ENCODE measurements at regions not wholly inside any gene's neighbourhood (a gene's known extent, or its start where the extent isn't known, plus 50 kb on each side); places are given as distances from the start of the nearest gene placed in this dataset.

DNA sequence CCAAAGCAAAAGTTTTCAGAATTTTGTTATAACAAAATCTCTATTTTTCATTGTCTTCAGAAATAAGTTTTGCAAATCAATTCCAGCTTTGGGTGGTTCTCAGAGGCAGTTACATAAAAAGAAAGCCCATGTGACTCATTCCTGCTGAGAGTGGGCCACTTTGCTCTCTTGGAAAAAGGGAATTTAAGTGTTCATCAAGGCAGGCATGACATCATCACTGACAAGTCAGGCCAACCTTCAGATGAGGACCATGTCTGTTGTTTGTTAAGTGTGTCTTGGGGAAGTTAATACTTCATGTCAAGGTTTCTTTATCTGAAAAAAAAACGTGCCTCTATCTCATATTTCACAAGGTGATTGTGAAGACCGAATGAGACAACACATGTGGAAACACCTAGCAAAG is 519.8 kb upstream of the TMPO start:
- H3K9me3 ChIP-seq (ENCODE audit: control insufficient read depth, low read length, poor library complexity, severe bottlenecking) = no peaks in the 10 kb centered on the region
- H3K27me3 Mint-ChIP-seq = peaks cover 3% of the 10 kb centered on the region
- DNase-seq (no peak), ATAC-seq (no peak)
- H3K4me3 Mint-ChIP-seq = no peak overlapping the region
- no peaks in the 10 kb centered on the region for H3K4me1 Mint-ChIP-seq
- no peak overlapping the region for H3K27ac Mint-ChIP-seq
- H3K36me3 Mint-ChIP-seq (ENCODE audit: low read depth) = no peaks in the 10 kb centered on the region

DNA sequence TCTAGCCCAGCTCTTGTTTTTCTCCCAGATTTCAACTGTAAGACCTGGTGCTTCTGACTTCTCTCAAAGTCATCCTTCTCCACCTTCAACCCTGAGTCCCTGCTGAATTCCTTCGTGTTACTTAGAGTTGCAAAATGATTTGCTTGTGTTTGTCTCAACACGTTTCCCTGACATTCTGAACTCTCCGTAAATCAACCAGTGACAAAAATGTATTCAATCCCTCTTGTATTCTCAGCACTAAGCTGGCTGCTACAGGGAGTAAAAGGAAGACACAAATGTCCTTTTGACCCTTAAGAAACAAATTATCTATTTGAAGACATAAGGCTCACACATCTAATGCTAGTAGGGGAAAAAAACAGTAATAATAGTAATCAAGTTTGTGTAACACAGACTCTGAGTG is 514.0 kb upstream of the TMPO start:
- H3K4me3 Mint-ChIP-seq = no peak overlapping the region
- no peak overlapping the region for H3K27ac Mint-ChIP-seq
- peaks cover 3% of the 10 kb centered on the region for H3K4me1 Mint-ChIP-seq
- no peaks in the 10 kb centered on the region for H3K9me3 ChIP-seq (ENCODE audit: control insufficient read depth, low read length, poor library complexity, severe bottlenecking)
- H3K36me3 Mint-ChIP-seq (ENCODE audit: low read depth) = no peaks in the 10 kb centered on the region
- ATAC-seq = no peak
- H3K27me3 Mint-ChIP-seq = peaks cover 35% of the 10 kb centered on the region
- no peak for DNase-seq

DNA sequence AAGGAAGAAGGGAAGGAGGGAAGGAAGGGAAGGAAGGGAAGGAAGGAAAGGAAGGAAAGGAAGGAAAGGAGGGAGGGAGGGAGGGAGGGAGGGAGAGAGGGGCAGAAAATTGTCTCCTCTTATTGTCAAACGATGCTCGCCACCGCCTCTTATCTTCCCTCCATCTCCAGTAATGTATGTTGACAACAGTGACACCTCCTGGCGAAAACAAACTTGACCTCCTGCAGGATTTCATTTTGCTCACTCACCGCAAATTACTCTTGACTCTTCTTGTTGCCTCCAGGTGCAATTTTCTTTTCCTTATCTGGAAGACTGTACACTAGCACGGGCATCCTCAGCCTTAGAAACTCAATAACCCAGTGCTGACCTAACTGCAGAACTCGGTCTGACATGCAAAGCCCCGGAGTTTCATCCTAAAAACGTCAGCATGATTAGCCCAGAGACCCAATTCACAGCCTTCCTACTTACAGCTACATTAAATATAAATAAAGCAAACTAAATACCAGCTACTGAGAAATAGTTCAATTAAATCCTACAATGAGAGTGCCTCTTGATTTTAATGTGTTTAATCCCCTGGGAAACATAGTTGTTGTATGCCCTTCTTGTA is 512.4 kb upstream of the TMPO start:
- Mint-ChIP-seq H3K27ac (no peak overlapping the region), H3K4me1 (peaks cover 3% of the 10 kb centered on the region), H3K4me3 (no peak overlapping the region), H3K36me3 (ENCODE audit: low read depth) (no peaks in the 10 kb centered on the region), H3K27me3 (peaks cover 35% of the 10 kb centered on the region)
- DNase-seq = no peak
- H3K9me3 ChIP-seq (ENCODE audit: control insufficient read depth, low read length, poor library complexity, severe bottlenecking) = no peaks in the 10 kb centered on the region
- ATAC-seq = no peak

DNA sequence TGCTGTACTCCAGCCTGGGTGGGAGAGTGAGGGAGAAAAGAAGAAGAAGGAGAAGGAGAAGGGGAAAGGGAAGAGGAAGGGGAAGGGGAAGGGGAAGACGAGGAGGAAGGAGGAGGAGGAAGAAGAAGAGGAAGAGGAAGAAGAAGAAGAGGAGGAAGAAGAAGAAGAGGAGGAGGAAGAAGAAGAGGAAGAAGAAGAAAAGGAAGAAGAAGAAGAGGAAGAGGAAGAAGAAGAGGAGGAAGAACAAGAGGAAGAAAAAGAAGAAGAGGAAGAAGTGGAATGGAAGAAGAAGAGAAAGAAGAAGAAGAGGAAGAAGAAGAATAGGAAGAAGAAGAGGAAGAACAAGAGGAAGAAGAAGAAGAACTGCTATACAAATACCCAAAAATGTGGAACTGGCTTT is 507.4 kb upstream of the TMPO start:
- no peaks in the 10 kb centered on the region for H3K9me3 ChIP-seq (ENCODE audit: control insufficient read depth, low read length, poor library complexity, severe bottlenecking)
- Mint-ChIP-seq H3K27ac (no peak overlapping the region), H3K4me1 (peaks cover 2% of the 10 kb centered on the region), H3K4me3 (no peak overlapping the region), H3K36me3 (ENCODE audit: low read depth) (no peaks in the 10 kb centered on the region), H3K27me3 (peaks cover 16% of the 10 kb centered on the region)
- no peak for DNase-seq
- no peak for ATAC-seq

DNA sequence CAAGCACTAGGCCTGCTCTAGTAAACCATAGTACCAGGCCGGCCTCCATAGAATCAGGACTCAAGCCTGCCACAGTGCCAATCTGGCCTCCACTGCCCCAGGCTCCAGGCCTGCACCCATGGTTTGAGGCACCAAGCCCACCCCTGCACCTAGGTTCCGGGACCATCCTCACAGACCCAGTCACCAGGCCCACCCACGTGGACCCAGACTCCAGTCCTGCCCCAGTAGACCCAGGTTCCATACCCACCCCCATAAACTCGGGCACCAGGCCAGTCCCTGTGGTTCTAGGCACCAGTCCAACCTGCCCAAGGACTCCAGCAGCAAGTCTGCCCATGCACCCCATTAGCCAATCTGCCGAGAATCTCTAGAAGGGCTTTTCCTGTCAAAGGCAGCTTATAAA is 501.8 kb upstream of the TMPO start:
- DNase-seq = no peak
- ATAC-seq = no peak
- Mint-ChIP-seq H3K4me1 (no peaks in the 10 kb centered on the region), H3K4me3 (no peak overlapping the region), H3K27ac (no peak overlapping the region), H3K36me3 (ENCODE audit: low read depth) (no peaks in the 10 kb centered on the region), H3K27me3 (no peaks in the 10 kb centered on the region)
- H3K9me3 ChIP-seq (ENCODE audit: control insufficient read depth, low read length, poor library complexity, severe bottlenecking) = no peaks in the 10 kb centered on the region

DNA sequence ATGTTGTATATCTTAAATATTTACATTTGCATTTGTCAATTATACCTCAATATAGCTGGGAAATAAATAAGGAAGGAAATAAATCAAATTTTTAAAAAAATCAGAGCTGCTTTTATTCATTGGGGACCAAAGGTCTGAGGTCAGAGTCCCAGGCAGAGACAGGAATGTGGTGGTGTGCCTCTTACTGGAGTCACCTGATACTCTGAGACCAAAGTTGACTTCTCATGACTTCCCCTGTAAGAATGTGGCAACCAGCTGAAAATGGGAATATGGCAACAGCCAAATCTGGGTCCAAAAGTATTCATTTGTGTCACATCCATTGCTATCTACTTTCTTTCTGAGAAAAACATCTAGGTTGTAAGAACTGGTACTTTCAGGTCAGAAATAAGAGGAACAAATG is 496.6 kb upstream of the TMPO start:
- Mint-ChIP-seq H3K4me3 (no peak overlapping the region), H3K27me3 (no peaks in the 10 kb centered on the region), H3K4me1 (no peaks in the 10 kb centered on the region), H3K27ac (no peak overlapping the region), H3K36me3 (ENCODE audit: low read depth) (no peaks in the 10 kb centered on the region)
- DNase-seq (no peak), ATAC-seq (no peak)
- no peaks in the 10 kb centered on the region for H3K9me3 ChIP-seq (ENCODE audit: control insufficient read depth, low read length, poor library complexity, severe bottlenecking)

DNA sequence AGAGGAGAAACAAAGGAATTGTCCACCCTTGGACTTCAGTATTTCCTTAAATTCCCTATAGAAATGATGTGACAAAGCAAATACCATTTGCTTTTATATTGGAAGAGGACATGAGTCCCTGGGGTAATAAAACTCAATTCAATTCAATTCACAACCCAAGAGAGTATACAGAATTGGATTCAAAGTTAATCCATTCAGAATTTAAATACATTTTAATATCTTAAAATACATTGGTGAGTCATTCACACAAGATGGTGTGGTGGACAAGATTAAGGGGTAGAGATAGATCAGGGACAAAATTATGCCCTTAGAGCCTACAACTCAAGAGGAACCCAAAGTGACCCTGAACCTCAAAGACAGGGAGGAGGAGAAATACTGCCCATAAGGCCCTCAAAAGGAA is 495.0 kb upstream of the TMPO start:
- Mint-ChIP-seq H3K36me3 (ENCODE audit: low read depth) (no peaks in the 10 kb centered on the region), H3K4me3 (no peak overlapping the region), H3K27me3 (no peaks in the 10 kb centered on the region), H3K4me1 (no peaks in the 10 kb centered on the region), H3K27ac (no peak overlapping the region)
- H3K9me3 ChIP-seq (ENCODE audit: control insufficient read depth, low read length, poor library complexity, severe bottlenecking) = no peaks in the 10 kb centered on the region
- DNase-seq (no peak), ATAC-seq (no peak)

DNA sequence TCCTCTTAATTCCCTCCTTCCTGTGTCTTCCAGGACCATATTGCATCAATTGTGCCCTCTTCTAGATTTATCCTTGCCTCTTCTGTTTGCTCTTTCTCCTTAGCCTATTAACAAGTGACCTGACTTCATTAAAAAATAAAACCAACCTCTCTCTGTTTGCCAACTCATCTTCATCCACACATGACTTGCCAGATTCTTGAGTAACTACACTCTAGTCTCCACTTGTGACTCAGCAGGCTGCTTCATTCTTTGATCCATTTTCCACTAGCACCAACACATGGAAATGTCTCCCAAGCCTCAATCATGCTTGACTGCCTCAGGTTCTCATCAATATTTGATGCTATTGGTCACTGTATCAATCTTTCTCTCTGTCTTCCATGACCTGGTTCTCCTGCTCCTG is 492.4 kb upstream of the TMPO start:
- DNase-seq (no peak), ATAC-seq (no peak)
- H3K9me3 ChIP-seq (ENCODE audit: control insufficient read depth, low read length, poor library complexity, severe bottlenecking) = no peaks in the 10 kb centered on the region
- Mint-ChIP-seq H3K4me1 (no peaks in the 10 kb centered on the region), H3K36me3 (ENCODE audit: low read depth) (no peaks in the 10 kb centered on the region), H3K4me3 (no peak overlapping the region), H3K27me3 (no peaks in the 10 kb centered on the region), H3K27ac (no peak overlapping the region)

DNA sequence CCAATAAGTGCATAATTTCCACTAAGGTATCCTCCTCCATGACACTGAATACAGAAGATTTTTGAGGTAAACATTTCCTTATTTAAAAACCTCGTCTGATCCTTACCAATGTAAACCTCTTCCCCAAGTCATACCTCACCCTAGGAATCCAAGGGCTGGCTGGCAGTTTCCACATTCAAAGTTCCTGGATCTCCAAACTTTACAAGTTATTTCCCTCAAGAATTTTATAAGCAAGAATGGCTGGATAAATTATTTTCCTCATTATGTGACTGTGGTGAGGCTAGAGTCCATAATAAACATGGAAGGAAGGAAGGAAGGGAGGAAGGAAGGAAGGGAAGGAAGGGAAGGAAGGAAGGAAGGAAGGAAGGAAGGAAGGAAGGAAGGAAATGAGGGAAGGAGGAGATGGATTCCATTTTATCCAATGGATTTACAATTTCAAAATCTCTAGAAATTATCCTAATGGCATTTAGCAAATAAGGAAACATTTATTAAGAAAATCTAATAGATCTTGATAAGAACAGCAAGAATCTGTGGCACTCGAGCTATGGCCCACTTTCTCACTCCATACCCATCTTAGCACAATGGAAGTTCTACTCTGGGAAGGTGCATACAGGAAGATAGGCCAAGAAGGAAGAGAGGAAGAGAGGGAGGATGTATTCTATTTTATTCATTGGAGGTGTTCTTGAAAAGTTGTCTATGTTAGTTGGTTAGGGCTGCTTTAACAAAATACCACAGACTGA is 477.8 kb upstream of the TMPO start:
- ATAC-seq (no peak), DNase-seq (no peak)
- Mint-ChIP-seq H3K27ac (no peak overlapping the region), H3K36me3 (ENCODE audit: low read depth) (no peaks in the 10 kb centered on the region), H3K4me3 (no peak overlapping the region), H3K4me1 (no peaks in the 10 kb centered on the region), H3K27me3 (no peaks in the 10 kb centered on the region)
- no peaks in the 10 kb centered on the region for H3K9me3 ChIP-seq (ENCODE audit: control insufficient read depth, low read length, poor library complexity, severe bottlenecking)

DNA sequence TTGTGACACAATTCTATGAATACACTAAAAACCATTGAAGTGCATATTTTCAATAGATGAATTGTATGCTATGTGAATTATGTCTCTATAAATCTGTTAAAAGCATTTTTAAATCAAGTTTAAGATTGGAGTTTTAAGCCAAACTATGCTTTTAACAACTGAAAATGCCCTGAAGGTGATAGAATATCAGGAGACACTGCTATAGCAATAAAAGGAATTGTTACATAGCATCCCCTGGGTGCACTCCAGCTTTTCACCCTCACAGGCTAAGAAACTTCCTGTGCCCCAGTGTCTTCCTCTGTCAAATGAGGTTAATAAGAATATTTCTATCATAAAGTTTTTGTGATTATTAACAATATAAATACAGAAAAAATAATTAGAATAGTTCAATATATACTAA is 472.7 kb upstream of the TMPO start:
- no peaks in the 10 kb centered on the region for H3K9me3 ChIP-seq (ENCODE audit: control insufficient read depth, low read length, poor library complexity, severe bottlenecking)
- ATAC-seq (no peak), DNase-seq (no peak)
- Mint-ChIP-seq H3K27ac (no peak overlapping the region), H3K36me3 (ENCODE audit: low read depth) (no peaks in the 10 kb centered on the region), H3K4me1 (no peaks in the 10 kb centered on the region), H3K27me3 (no peaks in the 10 kb centered on the region), H3K4me3 (no peak overlapping the region)

DNA sequence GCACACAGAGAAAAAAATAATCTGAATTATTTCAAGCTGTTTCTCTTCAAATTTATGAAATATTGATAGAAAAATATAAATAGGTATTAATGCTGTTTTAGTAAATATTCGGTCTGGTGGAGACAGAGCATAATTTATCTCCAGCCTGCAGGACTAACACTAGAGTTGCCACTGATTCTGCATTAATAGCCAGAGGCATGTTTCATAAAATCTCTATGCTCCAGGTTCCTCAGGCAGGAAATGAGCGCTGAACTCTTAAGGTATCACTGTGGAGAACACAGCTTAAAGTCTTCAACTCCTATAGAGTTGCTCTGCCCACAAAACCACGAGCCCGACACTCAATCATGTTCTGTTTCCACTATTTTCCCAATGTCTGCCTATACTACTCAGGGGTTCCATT is 470.0 kb upstream of the TMPO start:
- no peaks in the 10 kb centered on the region for H3K36me3 Mint-ChIP-seq (ENCODE audit: low read depth)
- ATAC-seq (no peak), DNase-seq (no peak)
- no peaks in the 10 kb centered on the region for H3K9me3 ChIP-seq (ENCODE audit: control insufficient read depth, low read length, poor library complexity, severe bottlenecking)
- no peak overlapping the region for H3K27ac Mint-ChIP-seq
- H3K4me1 Mint-ChIP-seq = no peaks in the 10 kb centered on the region
- H3K4me3 Mint-ChIP-seq = no peak overlapping the region
- no peaks in the 10 kb centered on the region for H3K27me3 Mint-ChIP-seq

DNA sequence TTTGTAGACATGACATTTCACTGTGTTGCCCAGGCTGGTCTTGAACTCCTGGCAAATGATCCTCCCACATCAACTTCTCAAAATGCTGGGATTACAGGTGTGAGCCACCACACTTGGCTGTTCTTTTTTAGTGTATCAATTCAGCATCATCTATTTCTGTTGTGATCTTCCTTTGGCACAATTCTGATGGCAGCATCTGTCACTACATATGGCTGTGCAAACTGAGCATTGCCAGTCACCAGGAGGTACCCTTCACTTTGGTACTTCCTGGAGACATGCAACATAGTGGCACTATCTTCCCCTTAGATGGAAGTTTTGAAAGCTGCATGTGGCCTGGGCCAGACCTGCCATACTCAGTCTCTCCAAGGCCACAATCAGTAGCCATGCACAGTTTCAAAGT is 467.1 kb upstream of the TMPO start:
- ATAC-seq (no peak), DNase-seq (no peak)
- H3K27ac Mint-ChIP-seq = no peak overlapping the region
- H3K4me3 Mint-ChIP-seq = no peak overlapping the region
- H3K9me3 ChIP-seq (ENCODE audit: control insufficient read depth, low read length, poor library complexity, severe bottlenecking) = no peaks in the 10 kb centered on the region
- H3K36me3 Mint-ChIP-seq (ENCODE audit: low read depth) = no peaks in the 10 kb centered on the region
- H3K27me3 Mint-ChIP-seq = no peaks in the 10 kb centered on the region
- no peaks in the 10 kb centered on the region for H3K4me1 Mint-ChIP-seq

DNA sequence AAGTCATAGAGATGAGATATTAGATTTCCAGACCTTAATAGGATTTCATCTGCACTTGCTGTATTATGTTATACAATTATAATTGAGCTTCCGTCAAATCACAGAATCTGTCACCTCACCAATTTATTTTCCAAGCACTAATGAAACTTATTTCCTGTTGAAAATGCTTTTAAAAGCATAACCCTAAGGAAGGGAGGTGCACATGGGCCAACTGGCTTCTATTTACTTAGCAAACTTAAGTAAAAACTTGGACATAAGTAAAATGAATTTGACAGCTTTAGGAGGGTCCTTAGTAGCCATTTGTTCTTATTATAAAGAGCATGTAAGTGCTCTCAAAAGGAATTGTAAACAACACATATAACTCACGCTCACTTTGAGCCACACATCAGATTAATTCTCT is 462.2 kb upstream of the TMPO start:
- Mint-ChIP-seq H3K27ac (no peak overlapping the region), H3K4me3 (no peak overlapping the region), H3K36me3 (ENCODE audit: low read depth) (no peaks in the 10 kb centered on the region), H3K27me3 (no peaks in the 10 kb centered on the region), H3K4me1 (no peaks in the 10 kb centered on the region)
- no peak for DNase-seq
- no peak for ATAC-seq
- H3K9me3 ChIP-seq (ENCODE audit: control insufficient read depth, low read length, poor library complexity, severe bottlenecking) = no peaks in the 10 kb centered on the region

DNA sequence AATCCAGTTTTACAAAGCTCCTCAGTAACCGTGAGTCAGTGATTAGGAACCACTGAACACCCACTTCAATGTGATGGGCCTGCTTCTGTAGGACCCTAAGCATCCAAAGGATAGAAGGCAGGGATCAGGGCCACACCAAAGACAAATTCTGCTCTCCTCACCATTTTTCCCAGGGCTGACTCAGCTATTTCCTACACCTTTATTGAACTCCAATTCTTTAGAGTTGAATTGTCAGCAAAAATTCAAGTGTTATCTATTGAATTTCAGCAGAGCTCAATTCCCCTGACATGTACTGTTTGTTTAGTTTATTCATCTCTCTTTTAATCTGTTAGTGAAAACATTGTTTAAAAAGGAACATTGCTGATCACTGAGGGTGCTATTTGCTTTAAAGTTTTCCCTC is 457.7 kb upstream of the TMPO start:
- Mint-ChIP-seq H3K27me3 (no peaks in the 10 kb centered on the region), H3K27ac (no peak overlapping the region), H3K4me1 (no peaks in the 10 kb centered on the region), H3K36me3 (ENCODE audit: low read depth) (no peaks in the 10 kb centered on the region), H3K4me3 (no peak overlapping the region)
- H3K9me3 ChIP-seq (ENCODE audit: control insufficient read depth, low read length, poor library complexity, severe bottlenecking) = no peaks in the 10 kb centered on the region
- DNase-seq = no peak
- no peak for ATAC-seq

All from T-helper 17 cell (primary cell).